PC-3 (cell line): ENCODE measurements at regions not wholly inside any gene's neighbourhood (a gene's known extent, or its start where the extent isn't known, plus 50 kb on each side); places are given as distances from the start of the nearest gene placed in this dataset.

Experiments
- EZH2 ChIP-seq: fragments of 300-600 bp; sonication (generic); IDR thresholded peaks from one replicate; pipeline ENCODE4 v1.6.1; 2017; ENCODE audit warnings: antibody characterized with exemption, mild to moderate bottlenecking, low read length; ENCODE audit not compliant: unreplicated experiment
- EZH2phosphoT487 ChIP-seq: fragments of 300-600 bp; sonication (generic); IDR thresholded peaks from 2 replicates; pipeline ENCODE4 v1.6.1; 2018; ENCODE audit warnings: mild to moderate bottlenecking, antibody characterized with exemption, low read length, borderline replicate concordance
- TF ChIP-seq, protein P1 (sequence below): fragments of 300-600 bp; sonication (generic); conservative IDR thresholded peaks from 2 replicates; pipeline ENCODE4 v1.5.1; 2017; ENCODE audit warnings: antibody characterized with exemption, low read depth, mild to moderate bottlenecking, low read length

DNA sequence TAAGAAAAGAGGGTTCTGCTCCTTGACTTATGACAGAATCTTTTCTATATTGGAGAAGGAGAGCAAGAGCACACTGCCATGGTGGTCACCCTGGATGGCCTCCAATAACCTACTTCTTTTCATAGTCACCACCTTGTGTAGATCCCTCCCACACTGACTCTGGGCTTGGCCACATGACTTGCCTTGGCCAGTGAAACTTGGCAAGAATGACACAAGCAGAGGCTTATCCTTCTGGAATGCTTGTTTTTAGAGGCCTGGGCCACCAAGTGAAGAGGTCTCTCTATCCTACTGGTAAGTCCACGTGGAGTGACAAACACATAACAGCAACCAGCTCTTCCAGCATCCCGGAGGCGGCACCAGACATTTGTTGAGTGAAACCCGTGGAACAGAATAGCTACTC lies 349.4 kb upstream of the JARID2 start:
- TF ChIP-seq, protein P1, sequence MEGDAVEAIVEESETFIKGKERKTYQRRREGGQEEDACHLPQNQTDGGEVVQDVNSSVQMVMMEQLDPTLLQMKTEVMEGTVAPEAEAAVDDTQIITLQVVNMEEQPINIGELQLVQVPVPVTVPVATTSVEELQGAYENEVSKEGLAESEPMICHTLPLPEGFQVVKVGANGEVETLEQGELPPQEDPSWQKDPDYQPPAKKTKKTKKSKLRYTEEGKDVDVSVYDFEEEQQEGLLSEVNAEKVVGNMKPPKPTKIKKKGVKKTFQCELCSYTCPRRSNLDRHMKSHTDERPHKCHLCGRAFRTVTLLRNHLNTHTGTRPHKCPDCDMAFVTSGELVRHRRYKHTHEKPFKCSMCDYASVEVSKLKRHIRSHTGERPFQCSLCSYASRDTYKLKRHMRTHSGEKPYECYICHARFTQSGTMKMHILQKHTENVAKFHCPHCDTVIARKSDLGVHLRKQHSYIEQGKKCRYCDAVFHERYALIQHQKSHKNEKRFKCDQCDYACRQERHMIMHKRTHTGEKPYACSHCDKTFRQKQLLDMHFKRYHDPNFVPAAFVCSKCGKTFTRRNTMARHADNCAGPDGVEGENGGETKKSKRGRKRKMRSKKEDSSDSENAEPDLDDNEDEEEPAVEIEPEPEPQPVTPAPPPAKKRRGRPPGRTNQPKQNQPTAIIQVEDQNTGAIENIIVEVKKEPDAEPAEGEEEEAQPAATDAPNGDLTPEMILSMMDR: no peak
- TF ChIP-seq EZH2 (no peak), EZH2phosphoT487 (no peak)
